H1 (cell line): ENCODE measurements at regions not wholly inside any gene's neighbourhood (a gene's known extent, or its start where the extent isn't known, plus 50 kb on each side); places are given as distances from the start of the nearest gene placed in this dataset.

Experiments
- CTCF ChIA-PET: fragments of 300-600 bp; sonication (Branson Sonifier 250); formaldehyde crosslinking; loops from one replicate; lab custom pipeline; 2021; ENCODE audit not compliant: partially characterized antibody; lab: Charles Lee
- POLR2A ChIA-PET: fragments of 300-600 bp; sonication (Branson Sonifier 250); formaldehyde crosslinking; loops from one replicate; lab custom pipeline; 2021; ENCODE audit warnings: inconsistent platforms; ENCODE audit not compliant: partially characterized antibody; lab: Charles Lee
- DNase-seq, 2 experiments: peaks; one replicate each; pipeline versions ENCODE4 v3.0.0 to v3.0.0-alpha.2; 2010 to 2022; ENCODE audit warnings: low spot score in 2 of 2, low read depth in 1 of 2, mixed read lengths in 1 of 2
- FAIRE-seq: peaks from 2 replicates; lab custom pipeline; 2011; peaks lifted over from hg19 to GRCh38; lab: Jason Lieb, UNC
- H2AFZ ChIP-seq: 2 replicates; pipeline ENCODE4 v1.8.1; 2012; ENCODE audit warnings: low read length, inconsistent platforms
- H2AK5ac ChIP-seq: 2 replicates; pipeline ENCODE4 v1.6.1; 2013; ENCODE audit warnings: low read depth, low read length
- H2BK120ac ChIP-seq: replicated peaks from 2 replicates; pipeline ENCODE3; 2013; ENCODE audit warnings: low read depth, low read length, inconsistent platforms
- H2BK12ac ChIP-seq: 2 replicates; pipeline ENCODE4 v1.6.1; 2013; ENCODE audit warnings: low read depth, low read length
- H2BK15ac ChIP-seq: 2 replicates; pipeline ENCODE4 v1.6.1; 2013; ENCODE audit warnings: low read length
- H2BK20ac ChIP-seq: 2 replicates; pipeline ENCODE4 v1.6.1; 2013; ENCODE audit warnings: low read length
- H2BK5ac ChIP-seq: 2 replicates; pipeline ENCODE4 v1.6.1; 2013; ENCODE audit warnings: low read depth, low read length
- H3K14ac ChIP-seq: 2 replicates; pipeline ENCODE4 v1.6.1; 2013; ENCODE audit warnings: inconsistent platforms; ENCODE audit not compliant: insufficient read length
- H3K18ac ChIP-seq: 2 replicates; pipeline ENCODE4 v1.6.1; 2013; ENCODE audit warnings: low read length; ENCODE audit errors: extremely low read depth
- H3K23ac ChIP-seq: 2 replicates; pipeline ENCODE4 v1.6.1; 2013; ENCODE audit warnings: inconsistent platforms; ENCODE audit not compliant: insufficient read length
- H3K23me2 ChIP-seq: 2 replicates; pipeline ENCODE4 v1.6.1; 2013; ENCODE audit warnings: low read depth, low read length
- H3K27ac ChIP-seq: 2 replicates; pipeline ENCODE4 v1.6.1; 2011; ENCODE audit warnings: low read depth, low read length, inconsistent platforms
- H3K27me3 ChIP-seq, 4 experiments: replicated peaks in 1 of 4; 1 replicate in 1 of 4; 2 replicates in 3 of 4; pipeline versions ENCODE4 v1.6.1 to v1.8.1; 2011 to 2013; ENCODE audit warnings: low read length in 3 of 4, mild to moderate bottlenecking in 3 of 4, inconsistent platforms in 2 of 4, mixed read lengths in 2 of 4, moderate library complexity in 1 of 4; ENCODE audit not compliant: control insufficient read depth in 3 of 4, insufficient read depth in 3 of 4; ENCODE audit errors: extremely low read depth in 1 of 4
- H3K36me3 ChIP-seq, 4 experiments: 2 replicates each; pipeline versions ENCODE4 v1.6.1 to v1.8.1; 2011 to 2013; ENCODE audit warnings: mild to moderate bottlenecking in 4 of 4, low read length in 3 of 4, moderate library complexity in 2 of 4, control low read depth in 1 of 4, inconsistent platforms in 1 of 4; ENCODE audit not compliant: insufficient read depth in 4 of 4, control insufficient read depth in 2 of 4
- H3K4ac ChIP-seq: replicated peaks from 2 replicates; pipeline ENCODE3; 2013; ENCODE audit warnings: low read length, low read depth, mixed read lengths, inconsistent platforms; ENCODE audit not compliant: insufficient read length
- H3K4me1 ChIP-seq, 4 experiments: replicated peaks in 1 of 4; 1 replicate in 1 of 4; 2 replicates in 3 of 4; pipeline versions ENCODE4 v1.6.1 to v1.8.1; 2011 to 2013; ENCODE audit warnings: low read length in 3 of 4, inconsistent platforms in 2 of 4, mixed read lengths in 1 of 4; ENCODE audit not compliant: insufficient read depth in 4 of 4, control insufficient read depth in 3 of 4
- H3K4me2 ChIP-seq, 2 experiments: 2 replicates each; pipeline versions ENCODE4 v1.6.1 to v1.8.1; 2011 to 2013; ENCODE audit warnings: low read depth in 2 of 2, low read length in 2 of 2, control low read depth in 1 of 2, inconsistent platforms in 1 of 2, mild to moderate bottlenecking in 1 of 2; ENCODE audit not compliant: insufficient read depth in 1 of 2
- H3K4me3 ChIP-seq, 4 experiments: fragments of 200-600, 300-600 bp in 1 of 4; sonication (generic), shearing (Covaris generic), sonication (Bioruptor Twin) in 1 of 4; 2 replicates each; pipeline versions ENCODE4 v1.5.1 to v1.8.1; 2011 to 2016; ENCODE audit warnings: low read length in 4 of 4, low read depth in 3 of 4, control low read depth in 2 of 4, inconsistent platforms in 2 of 4, mild to moderate bottlenecking in 2 of 4, mixed read lengths in 1 of 4, moderate library complexity in 1 of 4; ENCODE audit not compliant: insufficient read depth in 2 of 4; ENCODE audit errors: extremely low read depth in 1 of 4
- H3K56ac ChIP-seq: replicated peaks from 2 replicates; pipeline ENCODE3; 2013; ENCODE audit warnings: low read depth, mild to moderate bottlenecking, mixed read lengths, low read length, inconsistent platforms; ENCODE audit not compliant: insufficient read length
- H3K79me1 ChIP-seq: 2 replicates; pipeline ENCODE4 v1.6.1; 2013; ENCODE audit warnings: low read depth, low read length, control low read depth
- H3K79me2 ChIP-seq, 2 experiments: 2 replicates each; pipeline versions ENCODE4 v1.6.1 to v1.8.1; 2012 to 2013; ENCODE audit warnings: low read length in 2 of 2, mild to moderate bottlenecking in 2 of 2, inconsistent platforms in 1 of 2; ENCODE audit not compliant: insufficient read depth in 2 of 2, control insufficient read depth in 1 of 2
- H3K9ac ChIP-seq, 4 experiments: replicated peaks in 1 of 4; 1 replicate in 1 of 4; 2 replicates in 3 of 4; pipeline versions ENCODE4 v1.6.1 to v1.8.1; 2011 to 2013; ENCODE audit warnings: low read depth in 3 of 4, low read length in 3 of 4, control low read depth in 2 of 4, mild to moderate bottlenecking in 2 of 4, moderate library complexity in 2 of 4, inconsistent platforms in 1 of 4; ENCODE audit errors: extremely low read depth in 1 of 4
- H3K9me3 ChIP-seq, 2 experiments: 2 replicates each; pipeline versions ENCODE4 v1.6.1 to v1.8.1; 2012 to 2013; ENCODE audit warnings: mild to moderate bottlenecking in 2 of 2, moderate library complexity in 2 of 2, control low read depth in 1 of 2, inconsistent platforms in 1 of 2, low read depth in 1 of 2, low read length in 1 of 2, mixed read lengths in 1 of 2; ENCODE audit not compliant: insufficient read depth in 2 of 2
- H4K20me1 ChIP-seq, 2 experiments: replicated peaks in 1 of 2; 2 replicates each; pipeline versions ENCODE3 to v1.8.1; 2011 to 2013; ENCODE audit warnings: inconsistent platforms in 2 of 2, low read length in 2 of 2, mild to moderate bottlenecking in 1 of 2; ENCODE audit not compliant: insufficient read depth in 2 of 2, control insufficient read depth in 1 of 2
- H4K5ac ChIP-seq: 2 replicates; pipeline ENCODE4 v1.6.1; 2013; ENCODE audit warnings: low read length, low read depth, mixed read lengths, inconsistent platforms; ENCODE audit not compliant: insufficient read length
- H4K8ac ChIP-seq: 2 replicates; pipeline ENCODE4 v1.8.0; 2013; ENCODE audit warnings: mild to moderate bottlenecking, moderate library complexity, low read length, inconsistent platforms; ENCODE audit not compliant: insufficient read depth; ENCODE audit errors: extremely low read depth
- H4K91ac ChIP-seq: replicated peaks from 2 replicates; pipeline ENCODE3; 2013; ENCODE audit warnings: low read length, mixed read lengths, inconsistent platforms; ENCODE audit not compliant: insufficient read length
- BCL11A ChIP-seq, 2 experiments: IDR thresholded peaks; one replicate each; pipeline ENCODE4 v1.6.1; 2011; ENCODE audit warnings: low read depth in 2 of 2, low read length in 2 of 2, mild to moderate bottlenecking in 2 of 2
- CHD1 ChIP-seq: IDR thresholded peaks from 2 replicates; pipeline ENCODE4 v1.6.1; 2012; ENCODE audit warnings: low read depth, low read length, improper control_type of control experiment
- EGR1 ChIP-seq: IDR thresholded peaks from 2 replicates; pipeline ENCODE4 v1.6.1; 2011; ENCODE audit warnings: low read depth, low read length, borderline replicate concordance
- HDAC6 ChIP-seq: IDR thresholded peaks from one replicate; pipeline ENCODE4 v1.7.1; 2012; ENCODE audit warnings: low read depth, mild to moderate bottlenecking, inconsistent platforms, low read length, moderate library complexity
- JUN ChIP-seq: IDR thresholded peaks from 2 replicates; pipeline ENCODE4 v1.6.1; 2011; ENCODE audit warnings: low read depth, mild to moderate bottlenecking, improper control_type of control experiment, low read length
- JUND ChIP-seq: IDR thresholded peaks from 2 replicates; pipeline ENCODE4 v1.6.1; 2011; ENCODE audit warnings: mild to moderate bottlenecking, improper control_type of control experiment, low read length
- KDM4A ChIP-seq: IDR thresholded peaks from one replicate; pipeline ENCODE4 v1.7.1; 2012; ENCODE audit warnings: low read depth, mild to moderate bottlenecking, moderate library complexity, low read length, inconsistent platforms; ENCODE audit not compliant: severe bottlenecking
- KDM5A ChIP-seq: fragments of 200-600 bp; IDR thresholded peaks from 2 replicates; pipeline ENCODE4 v1.7.1; 2012; ENCODE audit warnings: mild to moderate bottlenecking, low read length, inconsistent platforms, mixed read lengths
- MAFK ChIP-seq: IDR thresholded peaks from 2 replicates; pipeline ENCODE4 v1.6.1; 2012; ENCODE audit warnings: low read depth, mild to moderate bottlenecking, improper control_type of control experiment, low read length
- POLR2A ChIP-seq, 2 experiments: IDR thresholded peaks; 1 replicate in 1 of 2; 2 replicates in 1 of 2; pipeline ENCODE4 v1.6.1; 2011; ENCODE audit warnings: low read depth in 2 of 2, low read length in 2 of 2, mild to moderate bottlenecking in 2 of 2; ENCODE audit errors: control extremely low read depth in 1 of 2
- RAD21 ChIP-seq, 2 experiments: IDR thresholded peaks in 1 of 2; conservative IDR thresholded peaks in 1 of 2; 2 replicates each; pipeline ENCODE4 v1.6.1; 2011; ENCODE audit warnings: low read depth in 2 of 2, low read length in 2 of 2, improper control_type of control experiment in 1 of 2, inconsistent platforms in 1 of 2, mild to moderate bottlenecking in 1 of 2, moderate library complexity in 1 of 2
- SIN3A ChIP-seq, 2 experiments: IDR thresholded peaks in 1 of 2; conservative IDR thresholded peaks in 1 of 2; 2 replicates each; pipeline ENCODE4 v1.6.1; 2011 to 2012; ENCODE audit warnings: low read length in 2 of 2, improper control_type of control experiment in 1 of 2, low read depth in 1 of 2, mild to moderate bottlenecking in 1 of 2
- SIRT6 ChIP-seq: IDR thresholded peaks from one replicate; pipeline ENCODE4 v1.7.1; 2012; ENCODE audit warnings: low read length, inconsistent platforms
- SIX5 ChIP-seq: IDR thresholded peaks from 2 replicates; pipeline ENCODE4 v1.6.1; 2011; ENCODE audit warnings: mild to moderate bottlenecking, low read depth, low read length
- SP1 ChIP-seq: IDR thresholded peaks from 2 replicates; pipeline ENCODE4 v1.6.1; 2011; ENCODE audit warnings: low read depth, low read length
- WGBS, 2 experiments: shearing (Covaris generic) in 1 of 2; methylation state at CpG; one replicate each; pipeline versions ENCODE4 v1.1.6 to v1.1.7; 2013 to 2015; ENCODE audit warnings: low lambda C conversion rate in 2 of 2, mixed read lengths in 2 of 2, inconsistent platforms in 1 of 2, low coverage in 1 of 2, missing lambda C conversion rate in 1 of 2; ENCODE audit not compliant: insufficient replicate concordance in 2 of 2, insufficient coverage in 1 of 2, insufficient read length in 1 of 2; ENCODE audit errors: extremely low coverage in 1 of 2, missing lambda C conversion rate in 1 of 2; 5-methylcytosine and 5-hydroxymethylcytosine counted together
- TF ChIP-seq, protein P1 (sequence below): IDR thresholded peaks from 2 replicates; pipeline ENCODE4 v1.6.1; 2012; ENCODE audit warnings: inconsistent platforms

DNA sequence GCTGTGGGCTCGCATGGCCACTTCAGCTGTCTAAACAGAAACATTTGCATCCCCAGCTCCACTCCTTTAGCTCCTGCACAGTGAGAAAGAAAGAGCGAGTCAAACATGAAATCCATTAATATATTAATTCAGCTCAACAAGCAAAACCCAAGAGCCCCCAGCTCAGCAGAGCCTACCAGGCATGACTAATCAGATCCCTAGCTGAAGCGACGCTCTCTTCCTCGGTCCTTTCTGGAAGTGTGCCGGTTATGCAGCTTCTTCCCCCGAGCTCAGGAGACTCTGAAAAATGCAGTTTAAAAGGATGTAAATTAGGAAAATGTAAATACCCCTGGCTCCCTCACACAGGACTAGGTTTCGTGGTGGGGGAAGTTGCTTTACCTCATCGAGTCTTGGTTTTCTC lies 221.5 kb downstream of the ANKRD30B start:
- Histone ChIP-seq H2BK20ac (no peak overlapping the region), H2AFZ (no peak overlapping the region), H4K91ac (no peak overlapping the region), H3K4me1 (no peaks in the 10 kb centered on the region), H3K4me3 (no peak overlapping the region), H2BK5ac (no peak overlapping the region), H3K9ac (no peak overlapping the region), H3K18ac (no peak overlapping the region), H4K8ac (no peak overlapping the region), H3K79me2 (no peaks in the 10 kb centered on the region), H3K23me2 (no peaks in the 10 kb centered on the region), H3K4ac (no peak overlapping the region), H4K20me1 (no peaks in the 10 kb centered on the region), H4K5ac (no peak overlapping the region), H3K27me3 (no peaks in the 10 kb centered on the region), H3K79me1 (no peaks in the 10 kb centered on the region), H3K56ac (no peak overlapping the region), H3K14ac (no peak overlapping the region), H3K9me3 (peaks cover 56 to 91% of the 10 kb centered on the region in 2 experiments), H2BK15ac (no peak overlapping the region), H3K36me3 (0 out of 8 replicates have a peak, but pooled peaks cover 0 to 2% (median 0%) of the 10 kb centered on the region in 4 experiments), H3K27ac (no peak overlapping the region), H2BK120ac (no peak overlapping the region), H2AK5ac (no peak overlapping the region), H3K23ac (no peak overlapping the region), H3K4me2 (no peak overlapping the region), H2BK12ac (no peak overlapping the region)
- POLR2A ChIA-PET = no interaction called here
- CTCF ChIA-PET = no interaction called here
- peak in 1 of 2 experiments; percentile 39 for DNase-seq
- FAIRE-seq = no peak
- 90% methylated on average over 9 of the region's 9 CpGs; no CpG with 5 or more reads in 1 of the 2 experiments for WGBS, 2 experiments
- TF ChIP-seq KDM4A (no peak), EGR1 (no peak), MAFK (no peak), SIX5 (no peak), RAD21 (IDR thresholded peaks at IDR 0.05 in 1 of 2, conservative IDR thresholded peaks at IDR 0.05 in 1 of 2; ENCODE audit: low read depth in 2 of 2, low read length in 2 of 2) (no peak), SIN3A (conservative IDR thresholded peaks at IDR 0.05 in 1 of 2, IDR thresholded peaks at IDR 0.05 in 1 of 2; ENCODE audit: low read depth in 1 of 2, low read length in 2 of 2) (no peak), SP1 (no peak), JUN (no peak), SIRT6 (no peak), POLR2A (IDR thresholded peaks at IDR 0.05; ENCODE audit: control extremely low read depth in 1 of 2, low read depth in 2 of 2, low read length in 2 of 2) (no peak), CHD1 (no peak), JUND (no peak), HDAC6 (no peak), BCL11A (IDR thresholded peaks at IDR 0.05; ENCODE audit: low read depth in 2 of 2, low read length in 2 of 2) (no peak), KDM5A (no peak)
- TF ChIP-seq, protein P1, sequence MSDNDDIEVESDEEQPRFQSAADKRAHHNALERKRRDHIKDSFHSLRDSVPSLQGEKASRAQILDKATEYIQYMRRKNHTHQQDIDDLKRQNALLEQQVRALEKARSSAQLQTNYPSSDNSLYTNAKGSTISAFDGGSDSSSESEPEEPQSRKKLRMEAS = no peak
